Mucosa of descending colon (tissue), 3 donors: ENCODE measurements at regions not wholly inside any gene's neighbourhood (a gene's known extent, or its start where the extent isn't known, plus 50 kb on each side); places are given as distances from the start of the nearest gene placed in this dataset.

Source experiments
- ATAC-seq: fragments of 200-7000 bp; cut with Tn5 transposase; one replicate; pipeline ENCODE4 v1.9.1; 2020; ENCODE audit warnings: mild to moderate bottlenecking, moderate library complexity
- DNase-seq, 3 donors: peaks; one replicate each; pipeline ENCODE4 v3.0.0-alpha.2; 2020
- H3K36me3 ChIP-seq: fragments of 200-600 bp; one replicate; pipeline ENCODE4 v1.8.0; 2021; ENCODE audit warnings: low read depth, mild to moderate bottlenecking
- H3K4me1 ChIP-seq: fragments of 200-600 bp; one replicate; pipeline ENCODE4 v1.8.0; 2021; ENCODE audit warnings: low read depth, mild to moderate bottlenecking
- H3K4me3 ChIP-seq: fragments of 200-600 bp; one replicate; pipeline ENCODE4 v1.8.0; 2021; ENCODE audit warnings: mild to moderate bottlenecking
- H3K9me3 ChIP-seq: fragments of 200-600 bp; one replicate; pipeline ENCODE4 v1.8.0; 2021; ENCODE audit warnings: mild to moderate bottlenecking
- intact Hi-C, 2 donors: fragments of 100-400 bp; cut with DNase I in 1 of 2; cut with micrococcal nuclease in 1 of 2; formaldehyde crosslinking; loops; one replicate each; pipeline versions ENCODE4 v1.11.0 to v1.11.1; 2022; cut with DNase I, micrococcal nuclease
- TF ChIP-seq, protein P1 (sequence below): fragments of 200-600 bp; IDR thresholded peaks from one replicate; pipeline ENCODE4 v1.8.0; 2022; ENCODE audit warnings: antibody characterized with exemption, mild to moderate bottlenecking
- donor health status: DM: no; HTN: no; CAD: no; lungs with moderate emphysema.
- donor health status: DM: no; HTN: no; CAD: no.
- donor health status: DM: no; HTN: yes; CAD: no.

DNA sequence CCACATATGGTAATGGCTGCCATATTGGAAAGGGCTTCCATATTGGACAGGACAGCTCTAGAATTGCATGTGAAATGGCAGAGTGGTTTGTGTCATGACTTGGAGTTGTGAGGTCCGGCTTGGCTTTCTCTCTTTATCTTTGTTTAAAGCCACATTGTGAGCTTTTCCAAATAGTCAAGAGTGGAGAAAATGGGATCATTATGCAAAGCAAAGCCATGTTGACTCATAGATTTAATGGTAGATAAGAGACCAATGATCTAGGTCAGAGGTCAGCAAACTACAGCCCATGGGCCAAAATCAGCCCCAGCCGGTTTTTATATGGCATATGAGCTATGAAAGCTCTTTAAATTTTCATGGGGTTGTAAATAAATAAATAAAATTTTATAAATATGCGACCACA, 449.1 kb downstream of the BCL11B start:
- ATAC-seq, result no peak

DNA sequence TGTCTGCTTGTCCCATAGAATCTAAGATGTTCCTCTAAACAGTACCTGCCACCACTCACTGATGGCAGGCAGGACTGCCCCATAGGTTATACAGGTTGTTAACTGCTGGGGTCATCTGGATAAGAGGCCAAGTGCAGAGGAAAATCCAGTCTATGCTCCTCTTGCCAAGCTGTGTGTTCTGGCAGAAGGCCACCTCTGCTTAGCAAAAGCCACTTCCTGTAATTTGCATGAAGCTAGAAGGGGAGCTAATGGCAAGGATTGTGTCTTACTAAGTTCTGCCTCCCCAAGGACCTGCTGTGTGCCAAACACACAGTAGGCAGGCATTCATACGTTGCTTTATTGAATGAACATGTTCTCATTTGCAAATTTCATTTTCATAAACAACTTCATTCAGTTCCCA, 445.4 kb downstream of the BCL11B start:
- H3K4me3 ChIP-seq, result no peak overlapping the region
- H3K36me3 ChIP-seq, result no peaks in the 10 kb centered on the region
- DNase-seq (no peak), ATAC-seq (no peak)
- no peaks in the 10 kb centered on the region for H3K4me1 ChIP-seq
- intact Hi-C loops, result no loop called here
- TF ChIP-seq, protein P1, sequence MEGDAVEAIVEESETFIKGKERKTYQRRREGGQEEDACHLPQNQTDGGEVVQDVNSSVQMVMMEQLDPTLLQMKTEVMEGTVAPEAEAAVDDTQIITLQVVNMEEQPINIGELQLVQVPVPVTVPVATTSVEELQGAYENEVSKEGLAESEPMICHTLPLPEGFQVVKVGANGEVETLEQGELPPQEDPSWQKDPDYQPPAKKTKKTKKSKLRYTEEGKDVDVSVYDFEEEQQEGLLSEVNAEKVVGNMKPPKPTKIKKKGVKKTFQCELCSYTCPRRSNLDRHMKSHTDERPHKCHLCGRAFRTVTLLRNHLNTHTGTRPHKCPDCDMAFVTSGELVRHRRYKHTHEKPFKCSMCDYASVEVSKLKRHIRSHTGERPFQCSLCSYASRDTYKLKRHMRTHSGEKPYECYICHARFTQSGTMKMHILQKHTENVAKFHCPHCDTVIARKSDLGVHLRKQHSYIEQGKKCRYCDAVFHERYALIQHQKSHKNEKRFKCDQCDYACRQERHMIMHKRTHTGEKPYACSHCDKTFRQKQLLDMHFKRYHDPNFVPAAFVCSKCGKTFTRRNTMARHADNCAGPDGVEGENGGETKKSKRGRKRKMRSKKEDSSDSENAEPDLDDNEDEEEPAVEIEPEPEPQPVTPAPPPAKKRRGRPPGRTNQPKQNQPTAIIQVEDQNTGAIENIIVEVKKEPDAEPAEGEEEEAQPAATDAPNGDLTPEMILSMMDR, result no peak
- H3K9me3 ChIP-seq, result no peaks in the 10 kb centered on the region

More for the DNA sequence above, 449.1 kb downstream of the BCL11B start:
- Histone ChIP-seq H3K4me3 (no peak overlapping the region), H3K4me1 (no peaks in the 10 kb centered on the region), H3K9me3 (no peaks in the 10 kb centered on the region), H3K36me3 (no peaks in the 10 kb centered on the region)
- intact Hi-C loops, result no loop called here
- DNase-seq, result no peak
- TF ChIP-seq, protein P1, result no peak

DNA sequence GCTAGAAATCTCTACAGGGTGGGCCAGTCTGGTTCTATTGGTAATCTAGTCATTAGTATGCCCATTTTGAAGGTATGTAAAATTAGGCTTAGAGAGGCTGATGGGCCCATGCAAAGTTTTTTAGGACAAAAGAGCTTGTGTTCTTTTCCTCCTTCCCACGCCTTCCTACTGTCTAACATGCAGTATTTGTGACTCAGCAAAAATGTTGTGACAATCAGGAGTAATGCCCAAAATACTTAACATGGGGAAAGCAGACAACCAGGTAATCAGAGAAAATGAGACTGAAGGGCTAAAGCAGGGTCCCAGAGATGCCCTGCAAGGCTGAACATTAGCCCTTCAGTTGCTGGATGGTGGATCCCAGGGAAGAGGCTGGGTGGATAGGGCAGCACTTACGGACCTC, 437.9 kb downstream of the BCL11B start:
- TF ChIP-seq, protein P1, result no peak
- Histone ChIP-seq H3K4me3 (no peak overlapping the region), H3K4me1 (no peaks in the 10 kb centered on the region), H3K9me3 (no peaks in the 10 kb centered on the region), H3K36me3 (no peaks in the 10 kb centered on the region)
- no peak for ATAC-seq
- intact Hi-C loops, result no loop called here
- no peak for DNase-seq

DNA sequence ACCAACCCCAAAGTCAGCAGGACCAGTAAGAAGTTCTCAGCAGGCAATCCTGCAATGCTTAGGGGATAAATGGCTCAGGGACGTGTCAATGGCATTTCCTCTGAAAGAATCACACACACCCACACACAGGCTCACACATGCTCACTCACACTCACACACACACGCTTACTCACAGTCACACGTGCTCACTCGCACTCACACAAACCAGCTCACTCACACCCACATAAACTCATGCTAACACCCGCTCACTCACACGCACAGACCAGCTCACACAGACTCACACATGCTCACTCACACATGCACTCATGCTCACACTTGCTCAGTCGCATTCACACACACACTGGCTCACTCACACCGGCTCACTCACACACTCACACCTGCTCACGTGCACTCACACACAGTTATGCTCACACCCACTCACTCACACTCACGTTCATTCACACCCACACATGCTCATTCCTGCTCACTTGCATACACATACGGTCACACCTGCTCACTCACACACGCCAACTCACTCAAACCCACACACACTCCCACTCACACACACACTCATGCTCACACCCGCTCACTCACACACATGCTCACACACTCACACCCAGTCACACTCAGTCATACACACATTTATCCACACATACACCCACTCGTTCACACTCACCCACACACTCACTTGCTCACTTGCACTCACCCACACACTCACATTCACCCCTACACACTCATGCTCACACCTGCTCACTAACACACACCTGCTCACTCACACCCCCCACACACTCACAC, 436.8 kb downstream of the BCL11B start:
- Histone ChIP-seq H3K9me3 (no peaks in the 10 kb centered on the region), H3K36me3 (no peaks in the 10 kb centered on the region), H3K4me1 (no peaks in the 10 kb centered on the region), H3K4me3 (no peak overlapping the region)
- intact Hi-C loops, result no loop called here
- DNase-seq, result no peak
- TF ChIP-seq, protein P1, result no peak
- no peak for ATAC-seq

DNA sequence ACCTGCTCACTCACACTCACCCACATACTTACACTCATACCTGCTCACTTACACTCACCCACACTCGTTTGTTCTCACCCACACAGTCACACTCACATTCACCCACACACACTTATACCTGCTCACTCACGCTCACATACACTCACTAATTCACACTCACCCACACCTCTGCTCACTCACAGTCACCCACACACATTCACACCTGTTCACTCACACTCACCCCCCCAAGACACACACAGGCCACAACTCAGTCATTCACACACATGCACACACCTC, 436.2 kb downstream of the BCL11B start:
- Histone ChIP-seq H3K4me1 (no peaks in the 10 kb centered on the region), H3K4me3 (no peak overlapping the region), H3K9me3 (no peaks in the 10 kb centered on the region), H3K36me3 (no peaks in the 10 kb centered on the region)
- TF ChIP-seq, protein P1, result no peak
- intact Hi-C loops, result no loop called here
- no peak for DNase-seq
- ATAC-seq, result no peak

DNA sequence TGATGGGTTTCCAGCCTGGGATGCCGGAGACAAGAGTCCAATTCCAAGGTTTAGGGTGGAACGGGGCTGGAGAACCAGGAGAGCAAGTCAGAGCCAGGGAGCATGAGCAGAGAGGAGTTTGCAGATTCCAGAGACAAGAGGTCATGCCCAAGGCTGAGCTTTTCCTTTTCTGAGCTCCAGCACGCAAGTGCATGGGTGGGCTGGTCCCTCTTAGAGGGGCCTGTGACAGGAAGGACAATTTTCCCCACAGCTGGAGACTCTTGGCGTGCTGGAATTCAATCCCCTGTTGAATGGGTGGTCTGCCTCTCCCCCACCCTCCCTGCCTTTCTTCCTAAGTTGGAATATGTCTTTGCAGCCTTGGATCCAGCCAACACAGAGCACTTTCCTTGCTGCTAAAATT, 431.9 kb downstream of the BCL11B start:
- H3K9me3 ChIP-seq, result no peaks in the 10 kb centered on the region
- H3K4me3 ChIP-seq, result no peak overlapping the region
- ATAC-seq (no peak), DNase-seq (no peak)
- TF ChIP-seq, protein P1, result no peak
- H3K4me1 ChIP-seq, result no peaks in the 10 kb centered on the region
- intact Hi-C loops, result no loop called here
- no peaks in the 10 kb centered on the region for H3K36me3 ChIP-seq
